ENCODE measurements at regions not wholly inside any gene's neighbourhood (a gene's known extent, or its start where the extent isn't known, plus 50 kb on each side); places are given as distances from the start of the nearest gene placed in this dataset.
"Not testable (repeated sequence)": the region's sequence is repeated elsewhere in the genome, so short reads cannot be mapped to it uniquely, and the experiment has no call there.

DNA sequence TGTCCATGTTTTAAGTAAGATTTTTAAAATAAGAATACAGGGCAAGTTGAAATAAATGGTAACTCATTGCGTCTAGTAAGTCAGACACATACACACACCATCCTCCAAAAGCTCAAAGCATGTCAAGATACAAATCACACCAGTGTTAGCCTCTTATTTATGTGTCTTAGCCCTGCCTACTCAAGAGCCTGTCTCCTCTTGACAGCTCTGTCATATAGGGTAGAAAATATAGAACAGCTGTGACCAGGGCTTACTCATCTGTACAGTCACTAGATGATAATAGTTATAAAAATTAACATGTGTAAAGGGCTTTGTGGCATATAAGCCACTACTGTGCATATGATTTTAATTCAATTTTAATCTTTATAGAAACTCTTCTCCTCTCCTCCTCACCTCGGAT lies 76.6 kb upstream of the NOTCH2NLA start:
- not testable (repeated sequence) for H3K4me1 ChIP-seq; H2AFZ ChIP-seq; H3K27me3 ChIP-seq (ENCODE audit: control insufficient read depth, insufficient read depth, low read length); H3K9ac ChIP-seq; H3K27ac ChIP-seq; H3K4me2 ChIP-seq (ENCODE audit: low read length); H3K4me3 ChIP-seq (ENCODE audit: low read depth, low read length); H3K9me3 ChIP-seq (ENCODE audit: control insufficient read depth, low read length); H3K36me3 ChIP-seq (ENCODE audit: control insufficient read depth, insufficient read depth, low read length); H3K79me2 ChIP-seq

- H3K9ac ChIP-seq; H3K9me3 ChIP-seq (ENCODE audit: control insufficient read depth, low read length); H3K27me3 ChIP-seq (ENCODE audit: control insufficient read depth, insufficient read depth, low read length); H3K4me3 ChIP-seq (ENCODE audit: low read depth, low read length); H3K4me1 ChIP-seq; H3K27ac ChIP-seq; H3K79me2 ChIP-seq; H3K4me2 ChIP-seq (ENCODE audit: low read length); H2AFZ ChIP-seq; H3K36me3 ChIP-seq (ENCODE audit: control insufficient read depth, insufficient read depth, low read length): not testable (repeated sequence)
Observed at GRCh38 chr1:146298575-146298897, 69.7 kb upstream of the NOTCH2NLA start.

GRCh38 chr1:146297781-146298574 lies 69.2 kb upstream of the NOTCH2NLA start:
- not testable (repeated sequence) for H3K4me2 ChIP-seq (ENCODE audit: low read length); H3K27me3 ChIP-seq (ENCODE audit: control insufficient read depth, insufficient read depth, low read length); H3K9me3 ChIP-seq (ENCODE audit: control insufficient read depth, low read length); H3K4me3 ChIP-seq (ENCODE audit: low read depth, low read length); H3K4me1 ChIP-seq; H3K27ac ChIP-seq; H3K79me2 ChIP-seq; H3K9ac ChIP-seq; H3K36me3 ChIP-seq (ENCODE audit: control insufficient read depth, insufficient read depth, low read length); H2AFZ ChIP-seq

GRCh38 chr1:146292940-146293936 lies 64.4 kb upstream of the NOTCH2NLA start:
- H3K4me2 ChIP-seq (ENCODE audit: low read length); H2AFZ ChIP-seq; H3K27me3 ChIP-seq (ENCODE audit: control insufficient read depth, insufficient read depth, low read length); H3K36me3 ChIP-seq (ENCODE audit: control insufficient read depth, insufficient read depth, low read length); H3K4me3 ChIP-seq (ENCODE audit: low read depth, low read length); H3K4me1 ChIP-seq; H3K27ac ChIP-seq; H3K9ac ChIP-seq; H3K79me2 ChIP-seq; H3K9me3 ChIP-seq (ENCODE audit: control insufficient read depth, low read length): not testable (repeated sequence)

DNA sequence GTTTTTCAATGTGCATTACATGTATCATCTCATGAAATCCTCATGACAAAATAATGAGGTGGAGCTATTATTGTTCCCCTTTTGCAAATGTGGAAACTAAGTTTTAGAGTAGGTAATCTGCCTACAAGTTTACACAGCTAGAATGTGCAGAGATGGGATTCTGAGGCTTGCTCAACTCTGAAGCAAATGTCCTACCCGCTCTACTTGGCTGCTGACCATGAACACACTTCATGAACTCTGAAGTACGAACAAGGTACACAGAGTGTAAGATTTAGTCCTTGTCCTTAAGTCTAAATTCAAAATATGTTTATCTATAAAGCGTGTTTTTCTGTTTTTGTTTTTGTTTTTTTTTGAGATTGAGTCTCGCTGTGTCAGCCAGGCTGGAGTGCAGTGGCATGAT lies 63.6 kb upstream of the NOTCH2NLA start:
- H3K9me3 ChIP-seq (ENCODE audit: control insufficient read depth, low read length); H3K4me3 ChIP-seq (ENCODE audit: low read depth, low read length); H3K36me3 ChIP-seq (ENCODE audit: control insufficient read depth, insufficient read depth, low read length); H3K4me2 ChIP-seq (ENCODE audit: low read length); H3K9ac ChIP-seq; H3K27me3 ChIP-seq (ENCODE audit: control insufficient read depth, insufficient read depth, low read length); H3K27ac ChIP-seq; H2AFZ ChIP-seq; H3K4me1 ChIP-seq; H3K79me2 ChIP-seq: not testable (repeated sequence)

DNA sequence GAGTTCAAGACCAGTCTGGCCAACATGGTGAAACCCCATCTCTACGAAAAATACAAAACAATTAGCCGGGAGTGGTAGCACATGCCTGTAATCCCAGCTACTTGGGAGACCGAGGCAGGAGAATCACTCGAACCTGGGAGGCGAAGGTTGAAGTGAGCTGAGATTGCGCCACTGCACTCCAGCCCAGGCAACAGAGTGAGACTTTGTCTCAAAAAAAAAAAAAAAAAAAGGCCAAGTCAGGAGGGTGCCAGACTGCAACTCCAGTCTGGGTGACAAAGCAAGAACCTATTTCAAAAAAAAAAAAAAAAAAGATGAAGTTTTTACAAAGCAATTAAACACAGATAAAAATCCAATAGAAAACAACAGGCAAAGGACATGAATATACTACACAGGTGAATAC lies 59.1 kb upstream of the NOTCH2NLA start:
- H3K79me2 ChIP-seq; H3K27ac ChIP-seq; H2AFZ ChIP-seq; H3K36me3 ChIP-seq (ENCODE audit: control insufficient read depth, insufficient read depth, low read length); H3K4me2 ChIP-seq (ENCODE audit: low read length); H3K27me3 ChIP-seq (ENCODE audit: control insufficient read depth, insufficient read depth, low read length); H3K9me3 ChIP-seq (ENCODE audit: control insufficient read depth, low read length); H3K4me3 ChIP-seq (ENCODE audit: low read depth, low read length); H3K9ac ChIP-seq; H3K4me1 ChIP-seq: not testable (repeated sequence)

- H3K27ac ChIP-seq; H3K79me2 ChIP-seq; H3K9me3 ChIP-seq (ENCODE audit: control insufficient read depth, low read length); H3K4me3 ChIP-seq (ENCODE audit: low read depth, low read length); H3K27me3 ChIP-seq (ENCODE audit: control insufficient read depth, insufficient read depth, low read length); H3K4me2 ChIP-seq (ENCODE audit: low read length); H2AFZ ChIP-seq; H3K9ac ChIP-seq; H3K36me3 ChIP-seq (ENCODE audit: control insufficient read depth, insufficient read depth, low read length); H3K4me1 ChIP-seq: not testable (repeated sequence)
Observed at GRCh38 chr1:146284760-146285159, 55.9 kb upstream of the NOTCH2NLA start.

DNA sequence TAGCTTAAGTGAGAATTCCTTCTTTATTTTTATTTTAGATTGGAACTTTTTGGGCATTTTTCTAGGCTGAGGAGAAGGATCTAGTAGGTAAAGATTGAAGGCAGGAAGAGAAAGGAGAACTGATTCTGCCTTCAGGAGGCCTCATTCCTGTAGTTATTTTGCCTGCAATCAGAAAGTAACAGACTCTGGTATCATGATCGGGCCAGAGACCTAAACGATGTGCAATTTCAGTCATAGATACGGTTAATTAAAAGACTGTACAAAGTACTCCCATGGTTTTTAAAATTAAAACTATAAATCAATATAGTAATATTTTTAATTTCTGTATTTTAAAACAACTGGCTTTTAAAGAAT lies 54.7 kb upstream of the NOTCH2NLA start:
- H3K4me2 ChIP-seq (ENCODE audit: low read length); H3K4me1 ChIP-seq; H3K79me2 ChIP-seq; H3K27me3 ChIP-seq (ENCODE audit: control insufficient read depth, insufficient read depth, low read length); H3K9ac ChIP-seq; H3K36me3 ChIP-seq (ENCODE audit: control insufficient read depth, insufficient read depth, low read length); H3K4me3 ChIP-seq (ENCODE audit: low read depth, low read length); H2AFZ ChIP-seq; H3K27ac ChIP-seq; H3K9me3 ChIP-seq (ENCODE audit: control insufficient read depth, low read length): not testable (repeated sequence)

- H3K79me2 ChIP-seq; H3K4me2 ChIP-seq (ENCODE audit: low read length); H3K4me3 ChIP-seq (ENCODE audit: low read depth, low read length); H3K9ac ChIP-seq; H3K9me3 ChIP-seq (ENCODE audit: control insufficient read depth, low read length); H3K27me3 ChIP-seq (ENCODE audit: control insufficient read depth, insufficient read depth, low read length); H2AFZ ChIP-seq; H3K4me1 ChIP-seq; H3K36me3 ChIP-seq (ENCODE audit: control insufficient read depth, insufficient read depth, low read length); H3K27ac ChIP-seq: not testable (repeated sequence)
Observed at GRCh38 chr1:146282807-146283526, 54.1 kb upstream of the NOTCH2NLA start.

DNA sequence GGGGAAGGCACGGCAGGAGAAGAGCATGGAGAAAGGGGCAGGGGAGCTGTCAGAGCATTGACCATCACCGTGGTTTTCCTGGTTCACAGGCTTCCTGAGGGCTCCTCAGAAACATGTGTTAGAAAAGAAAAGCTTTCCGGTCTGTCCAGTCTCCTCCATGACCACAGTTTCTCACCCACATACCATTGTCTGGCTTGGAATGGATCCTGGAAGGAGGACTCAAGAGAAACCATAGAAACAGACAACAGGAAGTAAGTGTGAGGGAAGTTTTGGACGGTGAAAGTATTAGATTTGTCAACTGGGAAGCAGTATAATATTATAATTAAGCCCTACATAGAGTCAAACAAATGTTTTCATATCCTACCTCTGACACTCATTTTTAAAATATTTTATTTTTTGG lies 52.7 kb upstream of the NOTCH2NLA start:
- not testable (repeated sequence) for H3K36me3 ChIP-seq (ENCODE audit: control insufficient read depth, insufficient read depth, low read length); H3K9ac ChIP-seq

More for the DNA sequence above, 52.7 kb upstream of the NOTCH2NLA start:
- not testable (repeated sequence) for H3K27ac ChIP-seq; H3K79me2 ChIP-seq; H3K9me3 ChIP-seq (ENCODE audit: control insufficient read depth, low read length); H3K4me3 ChIP-seq (ENCODE audit: low read depth, low read length); H3K4me2 ChIP-seq (ENCODE audit: low read length); H3K4me1 ChIP-seq; H3K27me3 ChIP-seq (ENCODE audit: control insufficient read depth, insufficient read depth, low read length); H2AFZ ChIP-seq

Measured in parathyroid adenoma (tissue), 2 donors.